ENCODE measurements at regions not wholly inside any gene's neighbourhood (a gene's known extent, or its start where the extent isn't known, plus 50 kb on each side); places are given as distances from the start of the nearest gene placed in this dataset.

DNA sequence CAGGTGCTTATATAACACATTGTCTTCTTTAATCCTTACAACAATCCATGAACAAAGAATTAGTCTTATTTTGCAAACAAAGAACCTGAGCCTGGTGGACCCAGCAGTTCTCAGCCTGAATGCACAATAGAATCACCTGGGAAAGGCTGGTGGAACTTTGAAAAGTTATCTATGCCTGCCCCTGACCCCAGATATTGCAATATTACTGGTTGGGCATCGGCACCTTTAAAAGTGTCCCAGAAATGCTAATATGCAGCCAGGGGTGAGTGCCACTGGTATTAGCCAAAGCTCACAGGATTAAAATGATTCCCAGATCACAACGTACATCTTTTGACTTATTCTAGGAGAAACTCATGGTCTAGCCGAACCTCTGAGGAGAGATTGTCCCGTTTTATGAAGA, 268.8 kb downstream of the KLF5 start:
- in situ Hi-C loops (cut with MboI; ENCODE audit: low pct_unique_long_range_greater_than_20kb, low sequenced_read_pairs, unreplicated experiment): no loop called here
- TF ChIP-seq, protein P1, sequence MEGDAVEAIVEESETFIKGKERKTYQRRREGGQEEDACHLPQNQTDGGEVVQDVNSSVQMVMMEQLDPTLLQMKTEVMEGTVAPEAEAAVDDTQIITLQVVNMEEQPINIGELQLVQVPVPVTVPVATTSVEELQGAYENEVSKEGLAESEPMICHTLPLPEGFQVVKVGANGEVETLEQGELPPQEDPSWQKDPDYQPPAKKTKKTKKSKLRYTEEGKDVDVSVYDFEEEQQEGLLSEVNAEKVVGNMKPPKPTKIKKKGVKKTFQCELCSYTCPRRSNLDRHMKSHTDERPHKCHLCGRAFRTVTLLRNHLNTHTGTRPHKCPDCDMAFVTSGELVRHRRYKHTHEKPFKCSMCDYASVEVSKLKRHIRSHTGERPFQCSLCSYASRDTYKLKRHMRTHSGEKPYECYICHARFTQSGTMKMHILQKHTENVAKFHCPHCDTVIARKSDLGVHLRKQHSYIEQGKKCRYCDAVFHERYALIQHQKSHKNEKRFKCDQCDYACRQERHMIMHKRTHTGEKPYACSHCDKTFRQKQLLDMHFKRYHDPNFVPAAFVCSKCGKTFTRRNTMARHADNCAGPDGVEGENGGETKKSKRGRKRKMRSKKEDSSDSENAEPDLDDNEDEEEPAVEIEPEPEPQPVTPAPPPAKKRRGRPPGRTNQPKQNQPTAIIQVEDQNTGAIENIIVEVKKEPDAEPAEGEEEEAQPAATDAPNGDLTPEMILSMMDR (IDR thresholded peaks at IDR 0.05; ENCODE audit: extremely low read depth, insufficient read depth, missing control alignments): no peak
- no peak for DNase-seq (ENCODE audit: low spot score)

DNA sequence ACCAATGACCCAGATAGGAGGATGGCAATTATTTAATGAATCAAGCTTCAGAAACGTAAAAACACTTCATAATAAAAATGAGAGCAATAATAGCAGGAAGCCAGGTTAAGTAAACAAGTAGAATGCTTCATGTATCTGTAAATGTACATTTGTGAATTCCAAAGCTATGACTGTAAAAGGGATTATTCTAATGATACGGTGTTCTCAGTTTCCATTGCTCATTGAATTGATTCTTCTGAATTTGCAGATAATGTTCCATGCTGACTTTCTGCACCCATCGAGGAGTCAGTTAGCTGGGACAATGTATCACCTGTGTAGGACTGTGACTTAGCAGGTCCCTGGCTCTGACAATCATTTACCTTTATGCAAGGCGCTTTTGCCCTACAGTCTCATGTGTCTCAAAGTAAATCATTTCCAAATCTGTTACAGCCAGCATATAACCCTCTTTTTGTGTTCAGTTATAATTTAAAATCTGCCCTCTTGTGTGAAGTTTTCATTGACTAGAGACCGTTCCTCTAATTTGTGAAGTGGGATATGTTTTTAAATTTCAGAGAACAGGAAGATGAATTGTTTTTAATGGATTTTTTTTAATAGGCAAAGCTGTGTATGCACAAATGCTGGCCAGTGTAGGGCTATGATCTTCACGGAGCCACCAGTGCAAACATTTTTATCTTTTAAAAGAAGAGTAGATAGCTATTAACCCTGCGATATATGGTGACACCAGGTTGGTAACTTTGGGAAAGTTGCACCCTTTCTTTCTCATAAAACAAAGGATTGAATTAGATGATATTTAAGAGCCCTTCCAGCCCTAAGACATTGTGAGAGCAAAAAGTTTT, 267.1 kb downstream of the KLF5 start:
- TF ChIP-seq, protein P1 (IDR thresholded peaks at IDR 0.05; ENCODE audit: extremely low read depth, insufficient read depth, missing control alignments): no peak
- no peak for DNase-seq (ENCODE audit: low spot score)
- in situ Hi-C loops (cut with MboI; ENCODE audit: low pct_unique_long_range_greater_than_20kb, low sequenced_read_pairs, unreplicated experiment): no loop called here

DNA sequence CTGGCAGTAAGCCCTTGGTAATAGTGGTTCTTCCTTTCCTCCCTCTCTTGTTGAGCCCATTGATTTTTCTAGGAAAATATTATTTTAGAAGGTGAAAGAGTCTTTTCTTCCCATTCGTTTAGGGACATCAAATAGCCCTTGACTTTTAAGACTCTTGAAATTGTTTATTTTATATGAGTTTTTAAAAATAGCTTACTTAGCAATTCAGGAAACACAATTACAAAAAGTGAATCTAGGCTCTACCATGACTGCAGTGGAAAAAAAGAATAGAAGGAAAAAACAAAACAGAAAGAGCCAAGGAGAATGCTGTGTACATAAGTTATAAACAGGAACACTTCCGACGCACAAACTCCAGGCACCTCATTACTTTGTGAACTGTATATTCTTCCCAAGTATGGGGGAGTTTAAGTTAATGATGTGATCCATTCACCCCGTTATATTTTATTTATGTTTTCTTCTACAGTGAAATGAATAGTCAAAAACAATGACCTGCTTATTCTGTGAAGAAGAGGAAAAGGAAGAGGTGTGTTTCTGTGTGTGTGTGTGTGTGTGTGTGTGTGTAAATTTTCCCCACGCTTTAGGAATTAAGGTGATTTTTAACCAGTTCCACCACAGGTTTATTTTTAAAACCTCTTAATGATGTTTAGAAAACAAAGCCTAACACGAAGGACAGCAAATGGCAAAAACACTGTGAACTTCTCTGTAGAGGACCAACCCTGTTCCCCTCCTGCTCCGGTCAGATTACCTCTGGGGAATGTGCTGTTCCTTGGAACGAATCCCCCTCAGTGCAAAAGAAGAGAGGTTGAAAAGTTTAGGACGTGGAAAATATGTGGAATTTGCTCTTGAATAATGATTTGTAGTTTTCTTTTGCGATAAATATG, 266.3 kb downstream of the KLF5 start:
- DNase-seq (ENCODE audit: low spot score): no peak
- in situ Hi-C loops (cut with MboI; ENCODE audit: low pct_unique_long_range_greater_than_20kb, low sequenced_read_pairs, unreplicated experiment): no loop called here
- TF ChIP-seq, protein P1 (IDR thresholded peaks at IDR 0.05; ENCODE audit: extremely low read depth, insufficient read depth, missing control alignments): no peak

DNA sequence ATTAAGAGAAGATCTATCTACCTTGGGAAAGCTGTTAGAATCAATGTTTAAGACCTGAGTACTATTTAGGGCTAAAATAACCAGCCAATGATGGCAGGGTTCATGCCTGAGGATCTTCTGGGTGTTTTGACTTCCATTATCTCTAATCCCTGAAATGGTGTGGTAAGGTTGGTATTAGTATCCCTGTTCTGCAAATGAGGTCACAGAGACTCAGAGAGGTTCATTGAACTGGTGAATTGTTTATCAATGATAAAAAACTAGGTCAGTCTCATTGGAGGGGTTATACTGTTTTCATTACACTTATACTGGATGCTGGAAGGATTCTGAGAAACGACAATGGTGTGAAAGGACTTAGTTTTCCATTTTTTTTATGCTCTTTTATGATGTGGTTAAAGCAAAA, 264.8 kb downstream of the KLF5 start:
- TF ChIP-seq, protein P1 (IDR thresholded peaks at IDR 0.05; ENCODE audit: extremely low read depth, insufficient read depth, missing control alignments): no peak
- DNase-seq (ENCODE audit: low spot score): no peak
- in situ Hi-C loops (cut with MboI; ENCODE audit: low pct_unique_long_range_greater_than_20kb, low sequenced_read_pairs, unreplicated experiment): no loop called here

DNA sequence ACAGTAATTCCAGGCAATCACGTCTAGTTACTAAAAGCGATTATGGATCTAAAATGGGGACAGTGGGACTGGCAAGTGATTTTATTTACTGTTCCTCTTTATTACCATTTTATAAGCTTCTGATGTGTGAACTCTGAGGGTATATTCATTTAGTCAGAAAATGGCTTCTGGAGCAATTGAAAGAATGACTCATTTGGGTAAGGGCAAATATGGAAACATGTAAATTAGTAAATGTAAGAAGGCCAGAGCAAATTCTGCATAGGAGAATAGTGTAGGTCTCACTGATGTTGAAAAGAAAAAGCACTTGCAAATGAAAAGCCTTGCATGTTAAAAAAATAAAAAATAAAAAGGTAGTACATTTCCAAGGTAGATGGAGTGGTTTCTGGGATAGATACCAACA, 262.2 kb downstream of the KLF5 start:
- no peak for DNase-seq (ENCODE audit: low spot score)
- in situ Hi-C loops (cut with MboI; ENCODE audit: low pct_unique_long_range_greater_than_20kb, low sequenced_read_pairs, unreplicated experiment): no loop called here
- TF ChIP-seq, protein P1 (IDR thresholded peaks at IDR 0.05; ENCODE audit: extremely low read depth, insufficient read depth, missing control alignments): no peak

DNA sequence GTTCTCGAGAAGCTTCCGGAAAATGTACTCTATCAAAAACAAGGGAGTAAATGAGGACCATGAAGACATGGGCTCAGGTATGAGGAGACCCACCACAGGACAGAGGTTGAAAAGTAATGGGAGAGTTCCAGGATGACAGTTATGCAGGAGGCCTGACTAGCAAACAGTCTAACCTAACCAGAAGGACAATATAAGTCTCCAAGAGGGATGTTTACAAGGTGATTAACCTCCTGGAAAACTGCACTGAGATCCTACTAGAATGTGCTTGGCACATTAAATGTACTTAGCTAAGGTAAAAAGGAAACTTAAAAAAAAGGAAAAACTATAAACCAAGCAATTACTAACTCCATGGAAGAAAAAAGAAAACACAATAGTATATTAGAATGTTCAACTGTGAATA, 258.3 kb downstream of the KLF5 start:
- no peak for DNase-seq (ENCODE audit: low spot score)
- in situ Hi-C loops (cut with MboI; ENCODE audit: low pct_unique_long_range_greater_than_20kb, low sequenced_read_pairs, unreplicated experiment): no loop called here
- TF ChIP-seq, protein P1 (IDR thresholded peaks at IDR 0.05; ENCODE audit: extremely low read depth, insufficient read depth, missing control alignments): no peak
